HEK293 (cell line): ENCODE measurements at regions not wholly inside any gene's neighbourhood (a gene's known extent, or its start where the extent isn't known, plus 50 kb on each side); places are given as distances from the start of the nearest gene placed in this dataset.

Source experiments
- KLF10 ChIP-seq: fragments of 450-650 bp; IDR thresholded peaks from 2 replicates; pipeline ENCODE4 v1.5.1; 2018; ENCODE audit warnings: missing biosample characterization, mild to moderate bottlenecking, missing genetic modification characterization
- TCF7L2 ChIP-seq: IDR thresholded peaks from 2 replicates; pipeline ENCODE4 v1.6.1; 2011; ENCODE audit warnings: low read depth, mild to moderate bottlenecking, inconsistent platforms, low read length, moderate library complexity, borderline replicate concordance
- ZNF292 ChIP-seq: fragments of 450-650 bp; formaldehyde crosslinking; IDR thresholded peaks from 2 replicates; pipeline ENCODE4 v1.5.1; 2016; ENCODE audit warnings: low read depth, missing biosample characterization, missing genetic modification characterization, borderline replicate concordance
- ZNF501 ChIP-seq: fragments of 450-650 bp; formaldehyde crosslinking; IDR thresholded peaks from 2 replicates; pipeline ENCODE4 v1.5.1; 2016; ENCODE audit warnings: missing biosample characterization, missing genetic modification characterization
- ZNF521 ChIP-seq: fragments of 450-650 bp; formaldehyde crosslinking; IDR thresholded peaks from 2 replicates; pipeline ENCODE4 v1.5.1; 2017; ENCODE audit warnings: missing biosample characterization, mild to moderate bottlenecking, missing genetic modification characterization
- ZXDB ChIP-seq: fragments of 450-650 bp; formaldehyde crosslinking; IDR thresholded peaks from 2 replicates; pipeline ENCODE4 v1.5.1; 2016; ENCODE audit warnings: missing biosample characterization, missing genetic modification characterization
- TF ChIP-seq, protein P1 (sequence below): fragments of 450-650 bp; formaldehyde crosslinking; IDR thresholded peaks from 2 replicates; pipeline ENCODE4 v1.5.1; 2016; ENCODE audit warnings: missing biosample characterization, missing genetic modification characterization

DNA sequence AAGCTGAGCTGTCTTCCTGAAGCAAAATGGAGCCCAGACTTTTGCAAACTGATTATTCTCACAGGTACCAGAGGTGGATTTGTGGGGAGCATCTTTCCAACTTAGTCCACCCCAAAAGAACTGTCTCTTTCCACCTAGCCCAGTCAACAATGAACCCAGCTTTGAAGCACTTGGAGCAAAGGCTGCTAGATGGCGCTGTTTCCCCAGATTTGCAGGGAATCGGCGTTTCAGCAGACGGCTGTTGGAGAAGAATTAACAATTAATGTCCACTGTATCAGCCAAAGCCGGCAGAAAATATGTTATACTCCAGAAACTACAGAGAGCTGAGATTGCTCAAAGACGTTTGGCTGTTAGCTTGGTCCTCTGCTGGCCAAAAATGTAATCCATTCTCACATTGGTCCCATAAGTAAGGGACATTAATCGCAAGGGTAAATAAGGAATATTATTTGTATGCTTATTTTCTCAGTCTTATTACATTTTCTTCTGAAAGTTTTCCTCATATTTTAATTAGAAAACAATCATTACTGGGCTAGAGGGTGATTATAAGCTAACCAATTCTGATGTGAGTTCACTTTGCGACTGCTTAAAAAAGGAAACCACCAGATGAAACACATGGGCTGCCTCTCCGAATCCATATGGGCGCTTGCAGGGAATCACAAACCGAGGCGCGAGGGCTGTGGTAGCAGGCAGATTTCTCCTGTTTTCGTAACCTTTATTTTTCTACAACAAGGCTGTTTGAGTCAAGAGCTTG lies 423.8 kb upstream of the MEX3C start:
- TF ChIP-seq ZNF501: no peak
- TF ChIP-seq ZNF292 (tag by site-specific recombination): no peak
- TF ChIP-seq, protein P1, sequence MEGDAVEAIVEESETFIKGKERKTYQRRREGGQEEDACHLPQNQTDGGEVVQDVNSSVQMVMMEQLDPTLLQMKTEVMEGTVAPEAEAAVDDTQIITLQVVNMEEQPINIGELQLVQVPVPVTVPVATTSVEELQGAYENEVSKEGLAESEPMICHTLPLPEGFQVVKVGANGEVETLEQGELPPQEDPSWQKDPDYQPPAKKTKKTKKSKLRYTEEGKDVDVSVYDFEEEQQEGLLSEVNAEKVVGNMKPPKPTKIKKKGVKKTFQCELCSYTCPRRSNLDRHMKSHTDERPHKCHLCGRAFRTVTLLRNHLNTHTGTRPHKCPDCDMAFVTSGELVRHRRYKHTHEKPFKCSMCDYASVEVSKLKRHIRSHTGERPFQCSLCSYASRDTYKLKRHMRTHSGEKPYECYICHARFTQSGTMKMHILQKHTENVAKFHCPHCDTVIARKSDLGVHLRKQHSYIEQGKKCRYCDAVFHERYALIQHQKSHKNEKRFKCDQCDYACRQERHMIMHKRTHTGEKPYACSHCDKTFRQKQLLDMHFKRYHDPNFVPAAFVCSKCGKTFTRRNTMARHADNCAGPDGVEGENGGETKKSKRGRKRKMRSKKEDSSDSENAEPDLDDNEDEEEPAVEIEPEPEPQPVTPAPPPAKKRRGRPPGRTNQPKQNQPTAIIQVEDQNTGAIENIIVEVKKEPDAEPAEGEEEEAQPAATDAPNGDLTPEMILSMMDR (tag by site-specific recombination): peak; percentile 36; the same call in 1 of the 2 replicates
- no peak for TF ChIP-seq ZNF521 (tag by site-specific recombination)
- no peak for TF ChIP-seq KLF10 (tag by site-specific recombination)
- TF ChIP-seq TCF7L2: no peak
- no peak for TF ChIP-seq ZXDB (tag by site-specific recombination)
